Kidney (tissue), 13 donors: ENCODE measurements at regions not wholly inside any gene's neighbourhood (a gene's known extent, or its start where the extent isn't known, plus 50 kb on each side); places are given as distances from the start of the nearest gene placed in this dataset.

Source experiments
- DNase-seq, 5 donors: peaks; one replicate each; pipeline ENCODE4 v3.0.0-alpha.2; 2013 to 2020
- FAIRE-seq: peaks from 2 replicates; lab custom pipeline; 2012; peaks lifted over from hg19 to GRCh38; lab: Jason Lieb, UNC
- H3K27ac ChIP-seq, 2 donors: one replicate each; pipeline ENCODE4 v1.7.0; 2013; ENCODE audit warnings: low read depth in 2 of 2, low read length in 2 of 2, inconsistent platforms in 1 of 2
- H3K27me3 ChIP-seq: one replicate; pipeline ENCODE4 v1.7.1; 2013; ENCODE audit warnings: low read length, inconsistent platforms; ENCODE audit not compliant: control insufficient read depth, insufficient read depth
- H3K36me3 ChIP-seq, 3 donors: one replicate each; pipeline versions ENCODE4 v1.7.0 to v1.7.1; 2013; ENCODE audit warnings: low read length in 3 of 3, control low read depth in 1 of 3, inconsistent platforms in 1 of 3; ENCODE audit not compliant: insufficient read depth in 3 of 3, control insufficient read depth in 2 of 3
- H3K4me1 ChIP-seq, 3 donors: one replicate each; pipeline versions ENCODE4 v1.7.0 to v1.7.1; 2013; ENCODE audit warnings: low read length in 3 of 3, inconsistent platforms in 1 of 3, low read depth in 1 of 3; ENCODE audit not compliant: control insufficient read depth in 2 of 3, insufficient read depth in 2 of 3
- H3K4me3 ChIP-seq, 3 donors: one replicate each; pipeline versions ENCODE4 v1.7.0 to v1.8.1; 2013; ENCODE audit warnings: low read length in 3 of 3, control low read depth in 1 of 3, inconsistent platforms in 1 of 3
- H3K9ac ChIP-seq, 3 donors: one replicate each; pipeline versions ENCODE4 v1.7.0 to v1.7.1; 2013; ENCODE audit warnings: low read length in 3 of 3, control low read depth in 1 of 3, inconsistent platforms in 1 of 3
- H3K9me3 ChIP-seq, 3 donors: one replicate each; pipeline versions ENCODE4 v1.7.0 to v1.7.1; 2013; ENCODE audit warnings: low read length in 3 of 3, control low read depth in 1 of 3, inconsistent platforms in 1 of 3; ENCODE audit not compliant: control insufficient read depth in 2 of 3, insufficient read depth in 1 of 3
- intact Hi-C: fragments of 100-400 bp; cut with DNase I; formaldehyde crosslinking; loops from one replicate; pipeline ENCODE4 v1.11.1; 2022
- TF ChIP-seq, protein P1 (sequence below): IDR thresholded peaks from 3 replicates; pipeline ENCODE4 v1.5.1; 2012; ENCODE audit warnings: mild to moderate bottlenecking, moderate library complexity, borderline replicate concordance; ENCODE audit not compliant: insufficient read depth; ENCODE audit errors: extremely low read depth
- donor health status: control.
- donor health status: control.
- donor health status: control.
- donor health status: control.
- donor health status: control.
- donor health status: DM: yes; HTN: yes; CAD: no.
- donor health status: Normal renal cell carcinoma (clear cell type).

DNA sequence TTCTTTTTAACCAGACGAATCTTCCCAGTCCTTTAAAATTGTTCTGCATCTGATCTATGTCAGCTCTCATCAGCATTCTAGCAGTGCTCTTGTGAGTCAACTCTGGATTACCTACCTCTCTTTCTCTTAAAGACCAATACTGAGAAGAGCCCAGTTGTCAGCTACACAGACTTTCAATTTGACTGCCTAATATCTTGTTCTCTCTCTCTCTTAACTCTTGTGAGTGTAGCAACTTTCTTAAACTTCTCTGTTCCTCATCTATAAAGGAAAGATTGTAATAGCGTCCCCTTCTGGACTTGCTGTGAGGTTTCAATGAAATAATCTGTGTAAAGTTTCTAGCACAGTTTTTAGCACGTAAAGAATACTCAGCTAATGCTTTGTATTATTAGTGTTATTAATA lies 499.3 kb upstream of the ADAMTS5 start:
- no peaks in the 10 kb centered on the region for H3K4me1 ChIP-seq
- H3K36me3 ChIP-seq, result no peaks in the 10 kb centered on the region
- H3K9ac ChIP-seq, result no peak overlapping the region
- H3K9me3 ChIP-seq, result no peaks in the 10 kb centered on the region
- H3K27ac ChIP-seq, result no peak overlapping the region
- no peak for DNase-seq
- TF ChIP-seq, protein P1, sequence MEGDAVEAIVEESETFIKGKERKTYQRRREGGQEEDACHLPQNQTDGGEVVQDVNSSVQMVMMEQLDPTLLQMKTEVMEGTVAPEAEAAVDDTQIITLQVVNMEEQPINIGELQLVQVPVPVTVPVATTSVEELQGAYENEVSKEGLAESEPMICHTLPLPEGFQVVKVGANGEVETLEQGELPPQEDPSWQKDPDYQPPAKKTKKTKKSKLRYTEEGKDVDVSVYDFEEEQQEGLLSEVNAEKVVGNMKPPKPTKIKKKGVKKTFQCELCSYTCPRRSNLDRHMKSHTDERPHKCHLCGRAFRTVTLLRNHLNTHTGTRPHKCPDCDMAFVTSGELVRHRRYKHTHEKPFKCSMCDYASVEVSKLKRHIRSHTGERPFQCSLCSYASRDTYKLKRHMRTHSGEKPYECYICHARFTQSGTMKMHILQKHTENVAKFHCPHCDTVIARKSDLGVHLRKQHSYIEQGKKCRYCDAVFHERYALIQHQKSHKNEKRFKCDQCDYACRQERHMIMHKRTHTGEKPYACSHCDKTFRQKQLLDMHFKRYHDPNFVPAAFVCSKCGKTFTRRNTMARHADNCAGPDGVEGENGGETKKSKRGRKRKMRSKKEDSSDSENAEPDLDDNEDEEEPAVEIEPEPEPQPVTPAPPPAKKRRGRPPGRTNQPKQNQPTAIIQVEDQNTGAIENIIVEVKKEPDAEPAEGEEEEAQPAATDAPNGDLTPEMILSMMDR, result no peak
- no peak overlapping the region for H3K4me3 ChIP-seq
- H3K27me3 ChIP-seq, result no peaks in the 10 kb centered on the region
- FAIRE-seq, result no peak
- intact Hi-C loops, result no loop called here

DNA sequence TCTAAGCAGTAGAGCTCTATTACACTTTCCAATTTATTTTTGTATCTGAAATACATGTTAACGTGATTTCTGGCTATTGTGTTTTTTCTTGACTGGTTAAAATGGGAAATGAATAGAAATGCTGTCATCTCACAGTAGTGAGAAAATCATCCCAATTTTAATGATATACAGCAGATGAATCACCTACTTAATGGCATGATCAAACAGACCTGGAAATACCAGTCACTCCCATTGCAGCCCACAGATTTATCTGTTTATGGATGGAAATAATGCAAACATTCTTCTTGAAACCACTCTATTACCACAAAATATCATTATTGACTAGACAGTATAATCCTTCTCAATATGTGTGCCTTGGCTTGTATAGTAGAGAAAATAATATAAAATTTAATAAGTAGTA lies 497.8 kb upstream of the ADAMTS5 start:
- H3K27ac ChIP-seq, result no peak overlapping the region
- DNase-seq, result no peak
- FAIRE-seq, result no peak
- no peaks in the 10 kb centered on the region for H3K4me1 ChIP-seq
- H3K36me3 ChIP-seq, result no peaks in the 10 kb centered on the region
- no peak overlapping the region for H3K9ac ChIP-seq
- no peaks in the 10 kb centered on the region for H3K27me3 ChIP-seq
- H3K9me3 ChIP-seq, result no peaks in the 10 kb centered on the region
- TF ChIP-seq, protein P1, result no peak
- intact Hi-C loops, result no loop called here
- H3K4me3 ChIP-seq, result no peak overlapping the region

DNA sequence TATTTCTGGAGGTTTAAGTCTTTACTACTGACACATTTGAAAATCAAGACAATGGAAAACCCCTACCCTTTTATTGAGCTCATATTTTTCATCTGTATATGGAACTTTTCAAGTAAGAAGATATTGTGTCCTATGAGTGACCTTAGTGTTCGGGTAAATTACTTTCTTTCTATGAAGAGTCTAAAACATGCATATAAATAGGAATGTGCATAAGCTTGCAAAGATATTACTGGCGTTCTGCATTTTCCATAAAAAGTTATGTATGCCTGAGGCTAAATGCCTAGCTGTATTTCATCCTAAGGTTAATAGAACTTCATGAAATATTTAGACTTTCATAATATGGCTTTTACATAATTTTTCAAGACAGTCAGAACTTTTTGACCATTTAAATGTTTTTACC lies 495.8 kb upstream of the ADAMTS5 start:
- intact Hi-C loops, result no loop called here
- no peak for FAIRE-seq
- TF ChIP-seq, protein P1, result no peak
- Histone ChIP-seq H3K9me3 (no peaks in the 10 kb centered on the region), H3K36me3 (no peaks in the 10 kb centered on the region), H3K27me3 (no peaks in the 10 kb centered on the region), H3K9ac (no peak overlapping the region), H3K4me3 (no peak overlapping the region), H3K4me1 (no peaks in the 10 kb centered on the region), H3K27ac (no peak overlapping the region)
- no peak for DNase-seq

DNA sequence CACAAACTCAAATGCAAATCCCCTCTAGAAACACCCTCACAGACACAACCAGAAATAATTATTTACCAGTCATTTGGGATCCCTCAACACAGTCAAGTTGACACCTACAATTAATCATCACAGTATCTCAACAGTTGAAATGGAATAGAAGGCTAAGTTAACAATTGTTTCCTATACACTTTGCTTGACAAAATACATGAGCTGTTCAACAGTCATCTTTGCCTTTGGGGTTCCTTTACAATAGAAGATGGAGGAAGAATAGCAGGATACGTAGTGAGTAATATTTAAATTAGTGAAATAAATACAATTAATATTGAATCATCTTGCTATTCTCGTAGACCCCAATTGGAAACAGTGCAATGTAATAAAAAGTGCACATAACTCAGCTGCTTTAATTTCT lies 487.3 kb upstream of the ADAMTS5 start:
- no peak for FAIRE-seq
- peaks cover 0 to 2% (median 0%) of the 10 kb centered on the region in 3 donors for H3K4me1 ChIP-seq

More for the DNA sequence above, 487.3 kb upstream of the ADAMTS5 start:
- no peak overlapping the region for H3K27ac ChIP-seq
- no peaks in the 10 kb centered on the region for H3K36me3 ChIP-seq
- H3K27me3 ChIP-seq, result no peaks in the 10 kb centered on the region
- no peak overlapping the region for H3K4me3 ChIP-seq
- DNase-seq, result no peak
- TF ChIP-seq, protein P1, result no peak
- no peaks in the 10 kb centered on the region for H3K9me3 ChIP-seq
- H3K9ac ChIP-seq, result no peak overlapping the region
- intact Hi-C loops, result no loop called here
